ENCODE measurements at regions not wholly inside any gene's neighbourhood (a gene's known extent, or its start where the extent isn't known, plus 50 kb on each side); places are given as distances from the start of the nearest gene placed in this dataset.

DNA sequence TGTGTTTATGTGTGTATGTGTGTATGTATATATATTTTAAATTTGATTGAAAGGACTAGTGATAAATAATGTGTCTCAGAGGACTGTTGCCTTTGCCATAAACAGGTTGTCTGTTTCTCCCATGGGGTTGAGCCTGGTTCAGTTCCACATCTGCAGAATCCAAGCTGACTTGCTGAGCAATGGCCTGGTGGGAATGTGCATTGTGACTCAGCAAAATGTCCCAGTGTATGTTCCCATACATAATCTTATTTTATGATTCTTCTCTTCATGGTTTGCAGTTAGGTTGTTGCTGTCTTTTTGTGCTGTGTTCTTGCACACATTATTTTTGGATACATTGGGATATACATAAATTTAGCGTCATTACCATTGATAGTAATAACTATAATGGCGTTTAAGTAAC, 115.6 kb upstream of the SLC24A3 start:
- Mint-ChIP-seq H3K27ac (no peak overlapping the region), H3K27me3 (peaks cover 0 to 2% of the 10 kb centered on the region in 2 donors), H3K4me3 (no peak overlapping the region), H3K36me3 (no peaks in the 10 kb centered on the region), H3K9me3 (peaks cover 0 to 2% (median 0%) of the 10 kb centered on the region in 8 donors), H3K4me1 (no peaks in the 10 kb centered on the region)
- ChIA-PET POLR2A (ENCODE audit: partially characterized antibody) (no interaction called here), CTCF (ENCODE audit: partially characterized antibody) (no interaction called here)
- Histone ChIP-seq H3K4me3 (ENCODE audit: low read length in 2 of 2) (no peak overlapping the region), H3K4me1 (ENCODE audit: insufficient read depth, low read length) (no peaks in the 10 kb centered on the region), H3K9me3 (ENCODE audit: control insufficient read depth in 1 of 2, low read length in 2 of 2) (no peaks in the 10 kb centered on the region), H3K27ac (ENCODE audit: low read depth, low read length) (no peak overlapping the region), H3K36me3 (ENCODE audit: insufficient read depth, low read length) (no peaks in the 10 kb centered on the region), H3K27me3 (ENCODE audit: insufficient read depth, low read length) (no peaks in the 10 kb centered on the region)
- intact Hi-C loops (cut with micrococcal nuclease), result no loop called here
- DNase-seq, result no peak

DNA sequence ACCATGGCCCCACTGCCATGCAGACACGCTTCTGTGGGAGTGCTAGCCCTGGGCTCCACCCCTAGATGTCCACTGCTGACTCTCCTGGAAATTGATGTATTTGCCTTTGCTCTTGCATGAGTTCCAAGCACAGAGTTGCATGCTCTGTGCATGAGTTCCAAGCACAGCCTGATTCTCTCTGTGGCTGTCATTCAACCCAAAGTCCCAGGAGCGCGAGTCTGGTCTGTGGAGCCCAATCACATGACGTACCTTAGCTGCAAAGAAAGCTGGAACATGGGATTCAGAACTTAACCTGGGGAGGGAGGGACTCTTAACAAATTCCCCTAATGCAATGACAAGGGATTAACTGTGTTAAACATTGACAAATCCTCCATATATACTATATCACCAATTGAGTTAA, 114.3 kb upstream of the SLC24A3 start:
- no peak overlapping the region for H3K27ac ChIP-seq (ENCODE audit: low read depth, low read length)
- H3K4me3 Mint-ChIP-seq, result no peak overlapping the region
- H3K4me1 Mint-ChIP-seq, result no peaks in the 10 kb centered on the region
- no peaks in the 10 kb centered on the region for H3K36me3 ChIP-seq (ENCODE audit: insufficient read depth, low read length)
- no peaks in the 10 kb centered on the region for H3K4me1 ChIP-seq (ENCODE audit: insufficient read depth, low read length)
- ChIA-PET POLR2A (ENCODE audit: partially characterized antibody) (no interaction called here), CTCF (ENCODE audit: partially characterized antibody) (no interaction called here)
- H3K9me3 Mint-ChIP-seq, result peaks cover 0 to 4% (median 0%) of the 10 kb centered on the region in 8 donors
- no peaks in the 10 kb centered on the region for H3K36me3 Mint-ChIP-seq
- H3K27ac Mint-ChIP-seq, result no peak overlapping the region
- H3K4me3 ChIP-seq (ENCODE audit: low read length in 2 of 2), result no peak overlapping the region
- H3K27me3 Mint-ChIP-seq, result peaks cover 0 to 2% of the 10 kb centered on the region in 2 donors
- intact Hi-C loops (cut with micrococcal nuclease), result no loop called here
- H3K9me3 ChIP-seq (ENCODE audit: control insufficient read depth in 1 of 2, low read length in 2 of 2), result no peaks in the 10 kb centered on the region
- no peaks in the 10 kb centered on the region for H3K27me3 ChIP-seq (ENCODE audit: insufficient read depth, low read length)
- no peak for DNase-seq

DNA sequence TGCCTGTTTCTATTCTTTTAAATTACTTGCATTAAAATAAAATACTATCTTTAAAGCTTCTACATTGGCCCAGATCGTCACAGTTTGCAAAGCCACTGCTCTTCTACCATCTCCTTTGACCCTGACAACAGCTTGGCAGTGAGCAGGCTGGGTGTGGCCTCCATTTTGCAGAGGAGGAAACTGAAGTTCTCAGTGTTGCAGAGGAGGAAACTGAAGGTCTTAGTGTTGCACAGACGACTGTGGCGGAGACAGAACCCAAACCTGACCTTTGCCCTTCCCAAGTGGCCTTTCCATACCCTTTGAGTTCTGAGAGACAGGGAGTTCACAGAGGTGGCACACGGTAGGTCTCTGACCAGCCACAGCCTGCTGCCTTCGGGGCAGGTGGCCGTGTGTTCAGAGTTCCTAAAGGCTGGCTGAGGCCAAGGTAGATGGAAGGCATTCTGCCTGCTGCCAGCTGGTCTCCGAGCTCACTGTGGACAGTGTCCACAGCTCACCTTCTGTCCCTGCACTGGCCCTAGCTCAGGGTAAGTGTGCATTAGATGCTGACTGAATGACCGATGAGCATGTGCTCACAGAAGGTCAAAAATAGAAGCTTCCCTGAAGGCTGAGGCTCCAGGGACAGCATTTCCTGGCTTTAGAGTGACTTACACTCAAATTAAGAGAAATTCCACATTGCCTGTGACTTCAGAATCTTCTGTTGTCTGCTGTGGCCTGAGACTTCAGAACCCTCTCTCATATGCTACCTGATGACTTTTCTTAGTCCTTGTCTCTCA, 113.5 kb upstream of the SLC24A3 start:
- no peak overlapping the region for H3K27ac Mint-ChIP-seq

DNA sequence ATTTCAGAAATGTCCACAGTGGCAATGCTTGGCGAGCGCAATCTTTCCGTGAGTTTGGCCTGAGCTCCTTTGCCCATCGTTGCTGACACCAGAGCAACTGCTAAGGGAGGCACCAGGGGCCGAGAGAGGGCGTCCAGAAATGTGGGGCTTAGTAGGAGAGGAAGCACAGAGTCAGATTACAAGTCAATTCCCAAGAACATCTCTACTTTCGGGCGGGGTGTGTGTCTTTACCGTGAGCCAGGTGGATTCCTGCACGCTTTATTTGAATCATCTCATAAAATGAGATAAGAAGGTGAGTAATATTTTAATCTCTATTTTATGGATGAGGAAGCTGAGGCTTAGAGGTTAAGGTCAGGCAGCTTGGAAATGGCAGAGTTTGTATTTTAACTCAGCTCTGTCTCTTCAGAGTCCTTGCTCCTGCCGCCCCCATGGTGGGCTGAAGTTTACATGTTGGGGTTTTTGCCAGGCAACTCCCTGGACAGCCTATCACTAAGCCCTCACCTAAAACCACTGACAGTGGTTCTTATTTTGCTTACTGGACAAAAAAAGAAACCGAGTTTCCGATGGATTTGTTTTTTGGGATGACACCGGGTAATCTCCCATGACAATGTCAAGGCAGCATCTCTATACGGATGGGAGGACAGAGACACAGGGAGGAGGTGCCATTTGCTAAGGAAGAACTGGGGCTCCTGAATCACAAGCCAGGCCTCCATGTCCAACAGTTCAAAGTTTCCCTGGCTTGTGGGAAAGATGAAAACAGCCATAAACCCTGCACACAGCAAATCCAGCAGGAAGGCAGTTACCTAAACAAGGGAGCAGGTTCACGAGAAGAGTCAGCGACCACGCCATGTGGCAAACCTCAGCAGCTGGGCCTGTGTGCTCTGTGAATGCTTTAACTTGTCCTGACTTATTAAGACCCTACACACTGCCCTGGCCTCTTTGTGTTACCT, 112.6 kb upstream of the SLC24A3 start:
- H3K4me1 ChIP-seq (ENCODE audit: insufficient read depth, low read length), result no peaks in the 10 kb centered on the region
- Mint-ChIP-seq H3K4me3 (no peak overlapping the region), H3K27me3 (no peaks in the 10 kb centered on the region), H3K27ac (no peak overlapping the region), H3K4me1 (no peaks in the 10 kb centered on the region), H3K9me3 (peaks cover 0 to 5% (median 0%) of the 10 kb centered on the region in 8 donors), H3K36me3 (no peaks in the 10 kb centered on the region)
- intact Hi-C loops (cut with micrococcal nuclease), result no loop called here
- ChIA-PET CTCF (ENCODE audit: partially characterized antibody) (no interaction called here), POLR2A (ENCODE audit: partially characterized antibody) (no interaction called here)
- H3K36me3 ChIP-seq (ENCODE audit: insufficient read depth, low read length), result no peaks in the 10 kb centered on the region
- H3K9me3 ChIP-seq (ENCODE audit: control insufficient read depth in 1 of 2, low read length in 2 of 2), result no peaks in the 10 kb centered on the region
- DNase-seq, result no peak
- H3K4me3 ChIP-seq (ENCODE audit: low read length in 2 of 2), result no peak overlapping the region
- no peak overlapping the region for H3K27ac ChIP-seq (ENCODE audit: low read depth, low read length)
- no peaks in the 10 kb centered on the region for H3K27me3 ChIP-seq (ENCODE audit: insufficient read depth, low read length)

More for the DNA sequence above, 113.5 kb upstream of the SLC24A3 start:
- intact Hi-C loops (cut with micrococcal nuclease), result no loop called here
- Histone ChIP-seq H3K9me3 (ENCODE audit: control insufficient read depth in 1 of 2, low read length in 2 of 2) (no peaks in the 10 kb centered on the region), H3K27me3 (ENCODE audit: insufficient read depth, low read length) (no peaks in the 10 kb centered on the region), H3K4me3 (ENCODE audit: low read length in 2 of 2) (no peak overlapping the region), H3K27ac (ENCODE audit: low read depth, low read length) (no peak overlapping the region), H3K4me1 (ENCODE audit: insufficient read depth, low read length) (no peaks in the 10 kb centered on the region), H3K36me3 (ENCODE audit: insufficient read depth, low read length) (no peaks in the 10 kb centered on the region)
- POLR2A ChIA-PET (ENCODE audit: partially characterized antibody), result no interaction called here
- Mint-ChIP-seq H3K4me3 (no peak overlapping the region), H3K9me3 (peaks cover 0 to 5% (median 0%) of the 10 kb centered on the region in 8 donors), H3K27me3 (peaks cover 0 to 1% of the 10 kb centered on the region in 2 donors), H3K4me1 (no peaks in the 10 kb centered on the region), H3K36me3 (no peaks in the 10 kb centered on the region)
- no peak for DNase-seq
- CTCF ChIA-PET (ENCODE audit: partially characterized antibody), result no interaction called here

DNA sequence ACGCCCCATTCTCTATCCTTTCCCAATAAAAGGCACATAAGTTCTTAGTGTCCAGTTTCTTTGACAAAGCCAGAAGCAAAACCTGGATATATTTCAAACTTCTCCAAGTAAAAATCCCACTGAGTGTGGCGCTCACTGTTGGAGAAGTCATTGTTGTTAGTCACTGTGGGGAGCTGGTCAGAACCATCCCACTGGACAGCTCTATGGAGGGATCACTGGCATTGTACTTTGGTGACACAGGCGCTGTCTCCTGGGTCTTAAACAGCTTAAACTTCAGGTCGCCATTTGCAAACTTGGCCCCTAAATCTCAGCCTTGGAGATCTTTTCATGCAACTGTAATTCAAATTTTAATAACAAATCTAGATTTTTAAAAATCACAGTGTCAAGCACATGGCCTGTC, 111.5 kb upstream of the SLC24A3 start:
- CTCF ChIA-PET (ENCODE audit: partially characterized antibody), result no interaction called here
- Mint-ChIP-seq H3K27me3 (no peaks in the 10 kb centered on the region), H3K4me1 (no peaks in the 10 kb centered on the region), H3K36me3 (no peaks in the 10 kb centered on the region), H3K9me3 (peaks cover 0 to 5% (median 0%) of the 10 kb centered on the region in 8 donors), H3K4me3 (no peak overlapping the region), H3K27ac (no peak overlapping the region)
- Histone ChIP-seq H3K4me1 (ENCODE audit: insufficient read depth, low read length) (no peaks in the 10 kb centered on the region), H3K4me3 (ENCODE audit: low read length in 2 of 2) (no peak overlapping the region), H3K36me3 (ENCODE audit: insufficient read depth, low read length) (no peaks in the 10 kb centered on the region), H3K9me3 (ENCODE audit: control insufficient read depth in 1 of 2, low read length in 2 of 2) (no peaks in the 10 kb centered on the region), H3K27me3 (ENCODE audit: insufficient read depth, low read length) (no peaks in the 10 kb centered on the region), H3K27ac (ENCODE audit: low read depth, low read length) (no peak overlapping the region)
- no peak for DNase-seq
- POLR2A ChIA-PET (ENCODE audit: partially characterized antibody), result no interaction called here
- intact Hi-C loops (cut with micrococcal nuclease), result no loop called here

DNA sequence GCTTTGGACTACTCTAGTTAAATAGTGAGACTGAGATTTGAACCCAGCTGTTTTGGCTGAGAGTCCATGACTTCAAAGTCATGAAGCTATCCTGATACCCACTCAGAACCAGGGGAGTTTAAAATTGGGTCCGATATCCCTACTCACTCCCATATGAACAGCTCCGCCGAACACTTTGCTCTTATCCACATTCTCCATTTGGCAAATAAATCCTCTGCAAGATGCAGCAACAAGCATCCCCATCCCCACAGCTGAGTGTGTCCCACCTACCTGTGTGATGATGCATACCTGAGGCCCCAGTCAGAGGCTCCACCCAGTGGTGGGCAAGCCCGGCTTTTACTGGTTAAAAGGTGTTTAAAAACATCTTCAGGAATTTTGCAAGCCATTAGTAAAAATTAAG, 108.3 kb upstream of the SLC24A3 start:
- no peaks in the 10 kb centered on the region for H3K27me3 Mint-ChIP-seq

DNA sequence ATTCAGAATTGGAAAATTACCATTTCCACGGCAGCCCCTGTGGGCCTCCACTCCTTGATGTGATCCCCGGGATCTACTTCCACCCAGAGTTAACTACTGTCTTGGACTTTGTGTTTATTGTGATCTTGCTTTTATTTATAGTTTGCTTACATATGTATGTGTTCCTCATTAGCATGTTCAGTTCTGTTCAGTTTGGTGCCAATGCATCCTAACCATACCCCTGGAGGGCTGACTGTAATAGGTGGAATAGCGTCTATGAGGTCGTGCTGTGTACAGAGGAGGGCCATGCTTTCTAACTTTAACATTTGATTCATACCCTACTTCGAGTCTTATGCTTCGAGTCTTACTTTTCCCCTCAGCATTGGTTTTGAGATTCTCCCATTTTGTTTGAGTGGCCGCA, 104.3 kb upstream of the SLC24A3 start:
- Histone ChIP-seq H3K4me1 (ENCODE audit: insufficient read depth, low read length) (no peaks in the 10 kb centered on the region), H3K4me3 (ENCODE audit: low read length in 2 of 2) (no peak overlapping the region), H3K27ac (ENCODE audit: low read depth, low read length) (no peak overlapping the region), H3K27me3 (ENCODE audit: insufficient read depth, low read length) (no peaks in the 10 kb centered on the region), H3K9me3 (ENCODE audit: control insufficient read depth in 1 of 2, low read length in 2 of 2) (no peaks in the 10 kb centered on the region), H3K36me3 (ENCODE audit: insufficient read depth, low read length) (no peaks in the 10 kb centered on the region)
- no peak overlapping the region for H3K4me3 Mint-ChIP-seq
- no peaks in the 10 kb centered on the region for H3K36me3 Mint-ChIP-seq
- CTCF ChIA-PET (ENCODE audit: partially characterized antibody), result no interaction called here
- H3K27ac Mint-ChIP-seq, result no peak overlapping the region
- H3K4me1 Mint-ChIP-seq, result no peaks in the 10 kb centered on the region
- POLR2A ChIA-PET (ENCODE audit: partially characterized antibody), result no interaction called here
- intact Hi-C loops (cut with micrococcal nuclease), result no loop called here
- peaks cover 0 to 2% of the 10 kb centered on the region in 2 donors for H3K27me3 Mint-ChIP-seq
- no peak for DNase-seq
- peaks cover 0 to 5% (median 0%) of the 10 kb centered on the region in 8 donors for H3K9me3 Mint-ChIP-seq

More for the DNA sequence above, 108.3 kb upstream of the SLC24A3 start:
- Mint-ChIP-seq H3K4me3 (no peak overlapping the region), H3K4me1 (no peaks in the 10 kb centered on the region), H3K9me3 (peaks cover 0 to 5% (median 0%) of the 10 kb centered on the region in 8 donors), H3K36me3 (no peaks in the 10 kb centered on the region), H3K27ac (no peak overlapping the region)
- no peaks in the 10 kb centered on the region for H3K9me3 ChIP-seq (ENCODE audit: control insufficient read depth in 1 of 2, low read length in 2 of 2)
- no peak for DNase-seq
- H3K27me3 ChIP-seq (ENCODE audit: insufficient read depth, low read length), result no peaks in the 10 kb centered on the region
- intact Hi-C loops (cut with micrococcal nuclease), result no loop called here
- H3K4me3 ChIP-seq (ENCODE audit: low read length in 2 of 2), result no peak overlapping the region
- no peaks in the 10 kb centered on the region for H3K4me1 ChIP-seq (ENCODE audit: insufficient read depth, low read length)
- POLR2A ChIA-PET (ENCODE audit: partially characterized antibody), result no interaction called here
- H3K27ac ChIP-seq (ENCODE audit: low read depth, low read length), result no peak overlapping the region
- CTCF ChIA-PET (ENCODE audit: partially characterized antibody), result no interaction called here
- no peaks in the 10 kb centered on the region for H3K36me3 ChIP-seq (ENCODE audit: insufficient read depth, low read length)
